ENCODE measurements at regions not wholly inside any gene's neighbourhood (a gene's known extent, or its start where the extent isn't known, plus 50 kb on each side); places are given as distances from the start of the nearest gene placed in this dataset.

DNA sequence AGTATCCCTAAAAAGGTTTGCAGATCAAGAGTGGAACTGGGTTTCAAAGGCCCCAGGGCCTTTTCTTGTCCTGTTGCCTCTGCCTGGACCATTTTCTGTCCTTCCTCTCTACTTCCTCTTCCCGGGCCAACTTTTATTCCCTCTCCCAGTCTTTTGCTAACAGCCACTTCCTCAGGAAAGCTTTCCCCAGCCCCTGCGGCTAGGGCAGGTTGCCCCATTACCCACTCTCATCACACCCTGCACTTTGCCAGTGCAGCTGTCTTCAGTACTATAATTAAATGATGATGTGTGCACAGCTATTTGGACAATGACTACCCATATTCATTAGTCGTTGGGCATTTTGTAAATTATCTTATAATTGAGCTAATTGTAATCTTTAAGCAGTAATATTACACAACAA is 150.5 kb upstream of the THBS1 start:
- Histone ChIP-seq H3K4me3 (ENCODE audit: low read length) (no peak overlapping the region), H4K20me1 (ENCODE audit: control insufficient read depth, insufficient read depth, low read depth, low read length) (no peaks in the 10 kb centered on the region), H3K9me2 (replicated peaks; ENCODE audit: control insufficient read depth, low read length) (no peaks in the 10 kb centered on the region), H3K36me3 (ENCODE audit: control insufficient read depth, low read length) (no peaks in the 10 kb centered on the region), H3F3A (ENCODE audit: control insufficient read depth, insufficient read depth) (no peaks in the 10 kb centered on the region), H3K4me2 (ENCODE audit: low read length) (no peak overlapping the region), H3K4me1 (ENCODE audit: control insufficient read depth, low read length) (no peaks in the 10 kb centered on the region; the same call in 1 of the 2 replicates), H3K27me3 (ENCODE audit: control insufficient read depth, low read length) (peaks cover 20% of the 10 kb centered on the region), H3K79me2 (ENCODE audit: control insufficient read depth, low read length) (no peaks in the 10 kb centered on the region), H3K9me3 (ENCODE audit: control insufficient read depth, insufficient read depth, low read length) (no peaks in the 10 kb centered on the region), H3K27ac (ENCODE audit: low read depth, low read length) (no peak overlapping the region)
- TF ChIP-seq CTCF (IDR thresholded peaks at IDR 0.05; ENCODE audit: low read depth, low read length, poor library complexity, severe bottlenecking) = no peak
- TF ChIP-seq EZH2phosphoT487 (IDR thresholded peaks at IDR 0.05; ENCODE audit: borderline replicate concordance, low read length) = no peak

DNA sequence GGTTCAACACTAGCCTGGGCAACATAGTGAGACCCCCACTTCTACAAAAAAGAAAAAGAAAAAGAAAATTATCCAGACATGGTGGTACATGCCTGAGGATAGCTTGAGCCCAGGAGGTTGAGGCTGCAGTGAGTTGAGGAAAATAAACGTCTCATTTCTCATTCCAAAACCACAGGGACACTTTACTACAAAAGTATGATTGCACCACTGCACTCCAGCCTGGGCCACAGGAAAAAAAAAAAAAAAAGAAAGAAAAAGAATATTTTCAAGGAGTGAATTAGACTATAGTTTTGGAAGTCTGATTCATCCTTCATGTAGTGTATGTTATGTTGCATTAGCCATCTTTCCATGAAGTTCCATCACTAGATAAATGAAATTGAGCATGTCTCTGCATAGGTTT is 149.5 kb upstream of the THBS1 start:
- Histone ChIP-seq H3K4me3 (ENCODE audit: low read length) (no peak overlapping the region), H4K20me1 (ENCODE audit: control insufficient read depth, insufficient read depth, low read depth, low read length) (no peaks in the 10 kb centered on the region), H3K9me2 (replicated peaks; ENCODE audit: control insufficient read depth, low read length) (no peaks in the 10 kb centered on the region), H3K4me1 (ENCODE audit: control insufficient read depth, low read length) (no peaks in the 10 kb centered on the region; the same call in 1 of the 2 replicates), H3K27ac (ENCODE audit: low read depth, low read length) (no peak overlapping the region), H3F3A (ENCODE audit: control insufficient read depth, insufficient read depth) (no peaks in the 10 kb centered on the region), H3K79me2 (ENCODE audit: control insufficient read depth, low read length) (no peaks in the 10 kb centered on the region), H3K9me3 (ENCODE audit: control insufficient read depth, insufficient read depth, low read length) (no peaks in the 10 kb centered on the region), H3K27me3 (ENCODE audit: control insufficient read depth, low read length) (peaks cover 20% of the 10 kb centered on the region), H3K4me2 (ENCODE audit: low read length) (no peak overlapping the region), H3K36me3 (ENCODE audit: control insufficient read depth, low read length) (no peaks in the 10 kb centered on the region)
- TF ChIP-seq CTCF (IDR thresholded peaks at IDR 0.05; ENCODE audit: low read depth, low read length, poor library complexity, severe bottlenecking) = no peak
- TF ChIP-seq EZH2phosphoT487 (IDR thresholded peaks at IDR 0.05; ENCODE audit: borderline replicate concordance, low read length) = no peak

GRCh38 chr15:39432026-39432425 is 148.9 kb upstream of the THBS1 start:
- Histone ChIP-seq H3K9me3 (ENCODE audit: control insufficient read depth, insufficient read depth, low read length) (no peaks in the 10 kb centered on the region), H3K9me2 (replicated peaks; ENCODE audit: control insufficient read depth, low read length) (no peaks in the 10 kb centered on the region), H3K4me2 (ENCODE audit: low read length) (no peak overlapping the region), H3K4me3 (ENCODE audit: low read length) (no peak overlapping the region), H3K27me3 (ENCODE audit: control insufficient read depth, low read length) (peaks cover 17% of the 10 kb centered on the region), H3K36me3 (ENCODE audit: control insufficient read depth, low read length) (no peaks in the 10 kb centered on the region), H3K79me2 (ENCODE audit: control insufficient read depth, low read length) (no peaks in the 10 kb centered on the region), H3K27ac (ENCODE audit: low read depth, low read length) (no peak overlapping the region), H3F3A (ENCODE audit: control insufficient read depth, insufficient read depth) (no peaks in the 10 kb centered on the region), H4K20me1 (ENCODE audit: control insufficient read depth, insufficient read depth, low read depth, low read length) (no peaks in the 10 kb centered on the region), H3K4me1 (ENCODE audit: control insufficient read depth, low read length) (no peaks in the 10 kb centered on the region; the same call in 1 of the 2 replicates)
- TF ChIP-seq EZH2phosphoT487 (IDR thresholded peaks at IDR 0.05; ENCODE audit: borderline replicate concordance, low read length) = no peak
- no peak for TF ChIP-seq CTCF (IDR thresholded peaks at IDR 0.05; ENCODE audit: low read depth, low read length, poor library complexity, severe bottlenecking)
